ENCODE measurements at regions not wholly inside any gene's neighbourhood (a gene's known extent, or its start where the extent isn't known, plus 50 kb on each side); places are given as distances from the start of the nearest gene placed in this dataset.

DNA sequence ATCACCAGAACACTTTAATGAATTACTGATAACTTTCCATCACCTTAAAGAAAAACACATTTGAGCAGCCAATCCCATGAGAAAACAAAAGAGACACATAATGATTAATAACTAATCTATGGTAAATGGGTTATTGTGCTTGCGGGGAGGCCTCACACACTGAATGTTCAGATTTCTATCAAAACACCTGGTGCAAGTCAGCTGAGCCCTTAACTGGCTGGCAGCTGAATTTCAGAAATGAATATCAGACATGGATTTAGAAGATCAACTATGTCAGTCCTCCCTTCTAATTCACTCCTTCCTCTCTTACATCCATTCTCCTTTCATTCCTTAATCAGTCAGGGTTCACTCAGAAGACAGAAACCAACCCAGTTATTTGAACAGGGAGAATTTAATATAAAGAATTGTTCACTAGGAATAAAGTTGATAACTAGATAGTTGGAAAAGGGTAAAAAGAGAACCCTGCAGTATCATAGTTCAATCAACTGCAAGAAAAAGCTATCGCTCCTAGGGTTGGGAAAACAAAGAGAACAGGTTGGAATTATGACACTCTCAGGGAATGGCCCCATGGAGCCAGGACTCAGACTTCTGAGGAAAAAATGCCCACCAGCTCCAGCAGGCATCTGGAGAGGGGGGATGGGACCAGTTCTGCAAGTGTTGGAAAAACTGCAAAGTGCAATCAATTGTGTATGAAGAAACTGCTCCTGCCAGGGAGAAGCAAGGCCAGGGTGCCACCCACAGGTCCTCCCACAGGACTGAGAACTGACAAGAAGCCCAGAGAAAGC is 577.1 kb upstream of the CDH5 start:
- POLR2A ChIA-PET = no interaction called here

DNA sequence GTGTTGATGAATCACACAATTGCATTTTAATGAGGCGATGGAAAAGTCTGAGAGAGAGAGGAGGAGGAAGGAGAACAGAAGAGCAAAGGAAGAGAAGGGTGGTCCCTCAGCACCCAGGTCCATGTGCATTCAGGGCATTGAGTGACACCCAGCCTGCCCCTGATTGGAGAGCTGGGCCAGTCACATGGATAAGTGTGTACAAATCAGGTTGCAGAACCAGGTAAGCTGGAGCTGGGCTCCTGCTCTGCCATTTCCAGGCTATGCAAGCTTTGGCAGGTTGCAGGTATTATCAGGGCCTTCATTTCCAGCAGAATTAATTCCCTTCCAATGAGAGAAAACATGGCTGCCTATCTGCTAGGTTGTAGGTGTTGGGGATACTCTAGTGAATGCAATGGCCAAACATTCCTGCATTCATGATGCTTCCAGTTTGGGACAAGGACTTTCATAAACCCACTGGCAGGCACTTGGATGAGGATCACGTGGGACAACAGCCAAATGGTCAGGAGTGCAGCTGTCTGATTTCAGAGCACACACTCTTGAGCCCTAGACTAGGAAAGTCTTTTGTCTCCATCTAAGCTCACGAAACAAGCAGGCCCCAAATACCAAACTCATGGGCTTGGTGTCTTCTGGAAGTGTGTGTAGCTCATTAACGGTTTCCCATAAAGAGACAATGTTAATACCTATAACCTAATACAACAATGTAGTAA is 577.9 kb upstream of the CDH5 start:
- TF ChIP-seq SP1 (IDR thresholded peaks at IDR 0.05) = no peak
- no peak for TF ChIP-seq NFRKB (IDR thresholded peaks at IDR 0.05)
- TF ChIP-seq ARNT (IDR thresholded peaks at IDR 0.05) = no peak
- TF ChIP-seq ELF4 (IDR thresholded peaks at IDR 0.05) = no peak
- TF ChIP-seq FOXM1 (IDR thresholded peaks at IDR 0.05; ENCODE audit: borderline replicate concordance) = no peak
- no peak for TF ChIP-seq SUZ12 (IDR thresholded peaks at IDR 0.05)
- no peak for TF ChIP-seq BHLHE40 (IDR thresholded peaks at IDR 0.05; ENCODE audit: borderline replicate concordance)
- no peak for TF ChIP-seq L3MBTL2 (conservative IDR thresholded peaks at IDR 0.05)
- TF ChIP-seq LEF1 (IDR thresholded peaks at IDR 0.05; ENCODE audit: borderline replicate concordance) = no peak
- TF ChIP-seq, protein P1, sequence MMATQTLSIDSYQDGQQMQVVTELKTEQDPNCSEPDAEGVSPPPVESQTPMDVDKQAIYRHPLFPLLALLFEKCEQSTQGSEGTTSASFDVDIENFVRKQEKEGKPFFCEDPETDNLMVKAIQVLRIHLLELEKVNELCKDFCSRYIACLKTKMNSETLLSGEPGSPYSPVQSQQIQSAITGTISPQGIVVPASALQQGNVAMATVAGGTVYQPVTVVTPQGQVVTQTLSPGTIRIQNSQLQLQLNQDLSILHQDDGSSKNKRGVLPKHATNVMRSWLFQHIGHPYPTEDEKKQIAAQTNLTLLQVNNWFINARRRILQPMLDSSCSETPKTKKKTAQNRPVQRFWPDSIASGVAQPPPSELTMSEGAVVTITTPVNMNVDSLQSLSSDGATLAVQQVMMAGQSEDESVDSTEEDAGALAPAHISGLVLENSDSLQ (IDR thresholded peaks at IDR 0.05) = no peak
- no peak for TF ChIP-seq FOXK2 (IDR thresholded peaks at IDR 0.05)
- TF ChIP-seq HDGF (IDR thresholded peaks at IDR 0.05; ENCODE audit: borderline replicate concordance) = no peak
- no peak for TF ChIP-seq CTBP1 (IDR thresholded peaks at IDR 0.05; ENCODE audit: borderline replicate concordance)
- no peak for TF ChIP-seq FOXA1 (IDR thresholded peaks at IDR 0.05)
- no peak for TF ChIP-seq TARDBP (IDR thresholded peaks at IDR 0.05)
- TF ChIP-seq ZNF384 (IDR thresholded peaks at IDR 0.05) = no peak
- ChIA-PET CTCF (no interaction called here), POLR2A (no interaction called here)
- no peak for DNase-seq (ENCODE audit: extremely low spot score)

More for the DNA sequence above, 577.1 kb upstream of the CDH5 start:
- TF ChIP-seq, protein P1 (IDR thresholded peaks at IDR 0.05) = no peak
- no peak for TF ChIP-seq TARDBP (IDR thresholded peaks at IDR 0.05)
- no peak for TF ChIP-seq LEF1 (IDR thresholded peaks at IDR 0.05; ENCODE audit: borderline replicate concordance)
- no peak for TF ChIP-seq BHLHE40 (IDR thresholded peaks at IDR 0.05; ENCODE audit: borderline replicate concordance)
- no peak for TF ChIP-seq CTBP1 (IDR thresholded peaks at IDR 0.05; ENCODE audit: borderline replicate concordance)
- no peak for TF ChIP-seq NFRKB (IDR thresholded peaks at IDR 0.05)
- TF ChIP-seq ELF4 (IDR thresholded peaks at IDR 0.05) = no peak
- TF ChIP-seq ZNF384 (IDR thresholded peaks at IDR 0.05) = no peak
- no peak for TF ChIP-seq SUZ12 (IDR thresholded peaks at IDR 0.05)
- TF ChIP-seq ARNT (IDR thresholded peaks at IDR 0.05) = no peak
- TF ChIP-seq L3MBTL2 (conservative IDR thresholded peaks at IDR 0.05) = no peak
- TF ChIP-seq HDGF (IDR thresholded peaks at IDR 0.05; ENCODE audit: borderline replicate concordance) = no peak
- no peak for TF ChIP-seq FOXA1 (IDR thresholded peaks at IDR 0.05)
- CTCF ChIA-PET = no interaction called here
- DNase-seq (ENCODE audit: extremely low spot score) = no peak

DNA sequence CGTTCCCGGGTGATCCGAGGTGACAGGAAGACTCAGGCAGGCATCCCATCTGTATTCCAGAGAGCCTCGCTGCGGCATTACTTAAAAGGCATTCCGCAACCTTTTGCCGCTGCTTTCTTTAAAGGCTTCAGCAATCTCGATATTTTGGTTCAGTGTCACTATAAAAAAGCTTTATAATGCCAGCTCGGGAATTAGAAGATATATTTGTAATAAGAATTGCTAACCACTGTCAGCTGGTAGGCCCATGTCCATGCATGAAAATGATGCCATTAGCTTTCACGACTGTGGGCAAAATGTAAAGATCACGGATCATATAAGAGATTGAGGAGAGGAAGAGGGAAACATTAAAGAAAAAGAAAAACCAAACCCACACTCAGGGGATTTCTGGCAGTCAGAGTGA is 578.6 kb upstream of the CDH5 start:
- CTCF ChIA-PET = no interaction called here
- POLR2A ChIA-PET = no interaction called here
- TF ChIP-seq ELF4 (IDR thresholded peaks at IDR 0.05) (no peak), SP1 (IDR thresholded peaks at IDR 0.05) (no peak), FOXA1 (IDR thresholded peaks at IDR 0.05) (no peak), NFRKB (IDR thresholded peaks at IDR 0.05) (no peak), L3MBTL2 (conservative IDR thresholded peaks at IDR 0.05) (no peak), FOXM1 (IDR thresholded peaks at IDR 0.05; ENCODE audit: borderline replicate concordance) (no peak)
- no peak for DNase-seq (ENCODE audit: extremely low spot score)

DNA sequence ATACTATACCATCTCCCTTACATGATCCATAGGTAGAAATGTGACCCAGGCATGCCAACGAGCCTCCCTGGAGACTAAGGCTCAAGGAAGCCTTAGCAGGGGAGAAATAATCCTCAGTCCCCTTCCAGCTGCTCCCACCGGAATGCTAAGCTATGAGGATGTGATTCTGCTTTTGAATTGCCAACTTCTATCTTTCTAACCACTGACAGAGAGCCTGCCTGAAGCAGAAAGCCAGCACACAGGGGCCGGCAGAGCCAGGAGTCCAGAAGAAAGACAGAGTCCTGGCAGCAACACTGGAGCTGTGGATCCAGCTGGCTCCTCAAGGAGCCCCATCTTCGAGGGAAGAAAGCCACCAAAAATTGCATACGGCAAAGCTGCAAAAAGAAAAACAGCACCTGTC is 579.6 kb upstream of the CDH5 start:
- ChIA-PET CTCF (no interaction called here), POLR2A (no interaction called here)
- DNase-seq (ENCODE audit: extremely low spot score) = no peak
- TF ChIP-seq, protein P1 (IDR thresholded peaks at IDR 0.05) = no peak
- TF ChIP-seq SP1 (IDR thresholded peaks at IDR 0.05) = no peak

DNA sequence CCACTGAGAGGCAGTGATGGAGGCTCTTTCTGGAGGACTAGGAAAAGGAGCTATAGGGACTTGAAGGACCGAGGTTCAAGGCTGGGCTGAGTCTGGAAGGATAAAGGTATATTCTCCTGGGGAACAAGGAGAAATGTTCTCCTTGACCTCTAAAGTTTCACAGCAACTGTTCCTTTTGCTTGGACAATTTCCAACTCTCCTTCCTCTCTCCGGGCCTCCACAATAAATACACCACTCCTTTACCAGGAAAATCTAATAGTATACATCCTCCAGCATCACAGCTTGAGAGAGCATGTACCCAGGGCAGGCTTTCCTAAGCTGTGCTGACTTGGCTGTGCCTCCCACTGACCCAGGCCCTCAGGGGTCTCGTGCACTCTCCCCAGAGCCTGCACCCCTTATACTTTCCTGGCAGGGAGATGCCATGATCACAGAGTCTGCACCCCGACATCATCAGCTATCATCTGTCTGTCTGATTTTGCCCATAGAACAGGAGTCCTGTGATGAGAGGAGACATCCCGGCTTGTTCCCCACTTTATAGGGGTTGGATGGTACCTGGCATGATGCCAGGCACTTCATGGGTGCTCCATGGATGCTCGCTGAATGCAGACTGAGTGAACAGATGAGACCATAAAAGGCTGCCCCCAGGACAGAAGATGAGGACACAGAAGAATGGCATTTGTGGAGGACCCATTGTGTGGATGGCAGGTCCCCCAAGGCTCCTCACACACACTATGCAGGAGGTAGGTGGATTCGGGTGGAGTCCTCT is 582.6 kb upstream of the CDH5 start:
- POLR2A ChIA-PET = no interaction called here
- TF ChIP-seq CTBP1 (IDR thresholded peaks at IDR 0.05; ENCODE audit: borderline replicate concordance) (no peak), ELF4 (IDR thresholded peaks at IDR 0.05) (no peak), FOXA1 (IDR thresholded peaks at IDR 0.05) (no peak)
- TF ChIP-seq, protein P1 (IDR thresholded peaks at IDR 0.05) = no peak
- DNase-seq (ENCODE audit: extremely low spot score) = no peak
- CTCF ChIA-PET = no interaction called here

Data from HEK293T (cell line).